HG02623 (cell line): ENCODE measurements at regions not wholly inside any gene's neighbourhood (a gene's known extent, or its start where the extent isn't known, plus 50 kb on each side); places are given as distances from the start of the nearest gene placed in this dataset.

Experiments used
- ATAC-seq: cut with Tn5 transposase; IDR thresholded peaks from one replicate; pipeline ENCODE4 v1.9.1; 2021; ENCODE audit warnings: moderate library complexity; ENCODE audit not compliant: unreplicated experiment

- no peak for ATAC-seq
Observed at GRCh38 chr9:107727086-107727780, 237.7 kb upstream of the KLF4 start.

GRCh38 chr9:107723015-107723414, 233.4 kb upstream of the KLF4 start:
- no peak for ATAC-seq

DNA sequence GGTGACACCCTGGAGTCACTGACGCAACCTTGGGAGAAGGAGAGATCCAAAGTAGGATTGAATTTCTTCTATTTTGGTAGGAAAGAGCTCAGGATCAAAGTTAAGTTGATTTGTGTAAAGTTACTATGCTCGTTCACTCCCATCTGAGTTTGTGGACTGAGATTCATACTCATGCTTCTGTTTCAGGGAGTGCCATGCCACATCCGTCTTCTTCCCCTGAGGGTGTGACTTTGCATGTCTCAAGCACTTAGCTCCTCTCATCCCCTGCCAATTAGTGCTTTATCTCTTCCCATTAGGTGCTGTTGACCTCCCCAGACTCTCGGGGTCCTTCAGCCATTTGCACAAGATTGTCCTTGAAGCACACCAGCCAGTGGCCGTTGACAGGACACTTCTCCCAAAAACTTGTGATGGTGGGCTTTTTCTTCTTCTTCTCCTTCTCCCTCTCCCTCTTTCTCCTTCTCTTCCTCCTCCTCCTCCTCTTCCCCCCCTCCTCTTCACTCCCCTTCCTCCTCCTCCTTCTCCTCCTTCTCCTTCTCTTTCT, 232.2 kb upstream of the KLF4 start:
- ATAC-seq = no peak

GRCh38 chr9:107720501-107720900, 230.9 kb upstream of the KLF4 start:
- ATAC-seq = no peak

- ATAC-seq = no peak
Observed at GRCh38 chr9:107717529-107718314, 228.2 kb upstream of the KLF4 start.

DNA sequence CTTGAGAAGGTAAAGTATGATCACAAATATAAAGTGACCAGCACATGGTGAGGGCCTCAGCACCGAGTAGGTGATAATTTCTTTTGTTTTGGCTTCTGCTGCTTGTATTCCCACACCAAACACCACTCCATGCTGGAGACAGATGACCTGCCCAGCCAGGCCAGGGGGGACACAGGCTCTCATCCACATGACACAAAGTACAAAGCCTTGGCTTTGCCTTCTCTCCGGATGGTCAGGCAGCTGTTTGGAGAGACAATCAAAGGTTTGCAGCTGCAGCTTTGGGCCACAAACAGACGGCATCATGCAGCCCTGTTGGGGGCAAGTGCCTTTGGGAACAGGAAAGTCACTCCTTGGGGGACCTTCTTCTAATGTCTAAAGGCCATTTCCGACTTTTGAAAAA, 226.2 kb upstream of the KLF4 start:
- no peak for ATAC-seq

GRCh38 chr9:107713470-107713869, 223.9 kb upstream of the KLF4 start:
- ATAC-seq = no peak

DNA sequence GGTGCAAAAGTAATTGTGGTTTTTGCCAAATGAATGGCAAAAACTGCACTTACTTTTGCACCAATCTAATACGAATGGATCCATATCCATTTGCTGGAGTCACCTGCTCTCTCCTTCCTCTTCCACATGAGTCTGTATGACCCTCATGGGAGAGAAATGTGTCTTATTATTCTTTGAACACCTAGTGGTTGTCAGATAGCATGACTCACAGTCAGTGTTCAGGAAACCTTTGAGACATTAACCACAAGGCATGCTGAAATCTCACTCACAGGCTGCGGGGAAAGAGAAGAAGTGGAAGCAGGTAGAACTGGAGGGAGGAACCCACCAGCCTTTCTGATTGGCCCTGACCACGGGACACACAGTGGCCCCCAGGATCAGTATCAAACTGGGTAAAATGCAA, 222.8 kb upstream of the KLF4 start:
- ATAC-seq = no peak

DNA sequence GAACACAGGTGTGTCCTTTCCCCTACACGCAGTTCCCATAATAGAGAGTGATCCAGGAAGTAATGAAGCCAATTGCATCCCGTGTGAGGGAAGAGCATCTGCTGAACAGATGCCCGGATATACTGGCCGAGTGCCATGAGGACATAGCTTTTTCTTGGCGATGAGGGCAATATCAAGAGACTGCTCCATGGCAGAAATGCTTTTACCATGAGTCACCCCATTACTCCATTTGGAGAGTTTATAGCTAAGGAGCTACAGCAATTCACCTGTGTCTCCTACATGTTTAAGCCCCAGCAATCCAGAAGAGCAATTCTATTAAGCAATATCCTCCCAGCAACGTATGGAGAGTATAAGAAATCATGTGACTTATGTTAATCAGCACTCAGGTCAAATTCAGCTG, 222.0 kb upstream of the KLF4 start:
- ATAC-seq = no peak

- ATAC-seq = no peak
Observed at GRCh38 chr9:107710953-107711352, 221.4 kb upstream of the KLF4 start.

DNA sequence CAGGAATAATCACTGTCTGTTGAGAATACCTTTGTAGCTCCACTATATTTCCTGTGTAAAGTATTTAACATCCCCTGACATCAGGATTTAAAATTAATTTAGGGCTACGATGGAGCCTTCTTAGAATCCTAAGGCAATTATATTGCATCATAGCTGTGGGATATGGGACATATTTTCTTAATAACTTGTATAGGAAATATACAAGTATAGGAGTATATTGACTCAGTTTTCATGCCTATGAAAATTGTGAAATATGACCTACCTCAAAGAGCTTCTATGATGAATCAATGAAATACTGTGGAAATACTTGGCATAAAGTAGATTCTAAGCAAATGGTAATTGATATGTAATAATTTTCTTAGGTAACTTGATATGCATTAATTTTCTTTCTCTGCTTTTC, 221.0 kb upstream of the KLF4 start:
- ATAC-seq = no peak

- no peak for ATAC-seq
Observed at GRCh38 chr9:107708791-107709190, 219.2 kb upstream of the KLF4 start.

- no peak for ATAC-seq
Observed at GRCh38 chr9:107707915-107708441, 218.4 kb upstream of the KLF4 start.

GRCh38 chr9:107707428-107707837, 217.9 kb upstream of the KLF4 start:
- ATAC-seq = no peak

DNA sequence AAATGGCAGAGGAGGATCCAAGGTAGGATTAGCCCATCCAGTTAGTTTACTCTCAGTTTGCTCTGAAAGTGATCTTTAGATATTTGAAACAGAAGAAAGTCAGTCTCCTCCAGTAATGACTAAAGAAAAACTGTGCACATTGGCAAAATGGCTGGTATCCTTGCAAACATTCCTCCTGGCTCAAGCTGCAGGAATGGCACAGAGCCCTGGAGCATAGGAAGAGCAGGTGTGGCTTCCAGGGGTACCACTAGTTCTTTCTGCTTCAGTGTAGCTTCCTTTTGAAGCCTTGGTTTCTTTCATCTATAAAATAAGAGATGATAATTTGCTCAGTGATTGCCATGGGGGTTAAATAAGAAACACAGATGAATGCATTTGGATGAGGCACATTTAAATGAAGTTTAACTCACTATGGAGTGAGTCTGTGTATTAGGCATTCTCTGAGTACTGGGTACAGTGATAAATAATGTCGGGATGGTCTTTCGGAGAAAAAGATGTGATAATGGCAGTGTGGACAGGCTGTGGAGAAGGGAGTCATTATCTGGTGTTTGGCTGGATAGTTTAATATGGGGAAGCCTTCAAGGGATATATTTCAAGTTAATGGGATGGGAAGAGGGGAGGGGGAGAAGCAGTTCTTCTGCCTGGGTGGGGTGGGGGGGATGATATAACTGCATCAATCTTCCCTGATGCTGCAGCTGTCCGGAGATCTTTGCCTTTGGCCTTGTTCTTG, 217.3 kb upstream of the KLF4 start:
- ATAC-seq = no peak

- ATAC-seq = no peak
Observed at GRCh38 chr9:107705521-107705920, 216.0 kb upstream of the KLF4 start.

DNA sequence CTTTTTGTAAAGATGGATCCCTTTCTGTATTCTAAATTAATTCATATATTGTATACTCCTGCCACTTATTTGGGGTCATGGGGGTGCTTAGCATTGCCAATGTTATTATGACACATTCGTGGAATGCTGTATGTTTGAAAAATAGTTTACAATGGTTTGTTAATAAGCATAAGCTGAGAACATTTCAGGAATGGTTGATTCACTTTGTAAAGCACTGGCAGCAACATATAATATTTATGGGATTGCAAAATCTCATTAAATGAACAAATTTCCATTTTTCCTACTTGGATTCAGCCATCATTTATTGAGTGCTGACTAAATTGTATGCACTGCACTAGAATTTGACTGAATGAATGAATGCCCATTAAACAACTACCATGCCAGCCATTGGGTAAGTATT, 215.2 kb upstream of the KLF4 start:
- no peak for ATAC-seq

DNA sequence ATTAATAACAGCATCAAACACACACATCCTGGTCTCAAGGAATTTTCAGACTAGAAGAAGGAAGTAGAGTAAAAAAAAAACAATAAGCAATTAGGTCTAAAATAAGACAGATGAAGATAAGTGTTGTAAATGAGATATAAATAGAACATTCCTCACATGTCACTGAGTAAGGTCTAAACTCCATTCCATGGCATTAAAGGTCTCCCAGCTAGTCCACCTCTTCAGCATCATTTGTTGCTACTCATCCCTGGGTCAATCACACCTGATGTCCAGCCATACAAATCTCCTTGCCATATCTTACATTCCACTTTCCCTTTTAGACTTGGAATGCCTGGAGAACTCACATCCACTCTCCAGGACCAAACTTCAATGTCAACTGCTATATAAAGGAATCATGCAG, 214.1 kb upstream of the KLF4 start:
- ATAC-seq = no peak

DNA sequence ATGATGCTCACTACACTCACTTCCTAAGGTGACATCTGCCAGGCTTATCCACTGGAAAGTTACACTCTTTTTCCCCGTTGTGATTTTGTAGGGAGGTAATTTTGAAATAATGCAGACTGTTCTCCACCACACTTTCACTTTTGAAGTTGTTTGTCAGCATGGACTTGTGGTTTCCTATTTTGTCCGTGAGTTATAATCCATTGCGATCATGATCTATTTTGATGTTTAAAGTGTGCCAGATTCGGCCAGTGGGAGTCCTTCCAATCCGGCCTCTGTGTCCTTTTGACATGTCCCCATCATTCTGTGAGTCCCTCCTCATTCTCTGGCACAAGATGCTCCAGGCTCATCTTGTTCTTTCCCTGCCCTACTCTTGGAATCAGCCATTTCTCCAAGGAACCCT, 211.3 kb upstream of the KLF4 start:
- ATAC-seq = no peak

GRCh38 chr9:107699231-107699630, 209.7 kb upstream of the KLF4 start:
- no peak for ATAC-seq

DNA sequence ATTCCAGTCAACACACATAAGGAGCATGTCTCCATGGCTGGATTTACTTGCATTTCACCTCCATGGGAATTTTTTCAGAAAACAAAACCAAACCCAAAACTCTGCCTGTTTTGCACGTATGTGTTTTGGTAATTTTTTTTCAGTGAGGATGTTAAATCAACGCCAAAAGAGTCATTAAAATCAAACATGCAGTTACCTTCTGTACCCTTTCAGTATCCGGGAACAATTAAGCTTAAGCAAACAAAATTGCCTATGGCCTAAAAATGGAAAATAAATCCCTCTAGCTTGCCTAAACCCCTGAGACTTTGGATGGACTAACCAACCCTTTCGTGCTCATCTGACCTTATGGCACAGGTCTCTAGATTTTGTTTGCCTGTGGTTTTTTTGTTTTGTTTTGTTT, 209.2 kb upstream of the KLF4 start:
- ATAC-seq = no peak
